DND-41 (cell line): ENCODE measurements at regions not wholly inside any gene's neighbourhood (a gene's known extent, or its start where the extent isn't known, plus 50 kb on each side); places are given as distances from the start of the nearest gene placed in this dataset.

Experiments
- ATAC-seq: fragments of 200-7000 bp; cut with Tn5 transposase; 3 replicates; pipeline ENCODE4 v1.9.1; 2021; ENCODE audit warnings: low read depth; ENCODE audit not compliant: insufficient read depth
- DNase-seq: peaks from one replicate; pipeline ENCODE4 v3.0.0-alpha.2; 2020
- H2AFZ ChIP-seq: 2 replicates; pipeline ENCODE4 v1.6.0; 2012; ENCODE audit warnings: low read depth, low read length
- H3K27ac ChIP-seq: 2 replicates; pipeline ENCODE4 v1.5.1; 2012; ENCODE audit warnings: low read length, inconsistent platforms
- H3K27me3 ChIP-seq: fragments of 200-600 bp; sonication (generic); 2 replicates; pipeline ENCODE4 v1.6.0; 2012; ENCODE audit warnings: low read length, mild to moderate bottlenecking, inconsistent platforms; ENCODE audit not compliant: insufficient read depth, poor library complexity
- H3K36me3 ChIP-seq: 2 replicates; pipeline ENCODE4 v1.5.1; 2012; ENCODE audit warnings: low read length, inconsistent platforms; ENCODE audit not compliant: insufficient read depth
- H3K4me1 ChIP-seq: 2 replicates; pipeline ENCODE4 v1.5.1; 2012; ENCODE audit warnings: mild to moderate bottlenecking, low read length; ENCODE audit not compliant: insufficient read depth
- H3K4me2 ChIP-seq: 2 replicates; pipeline ENCODE4 v1.6.0; 2012; ENCODE audit warnings: mild to moderate bottlenecking, moderate library complexity, low read length, inconsistent platforms; ENCODE audit not compliant: insufficient read depth
- H3K4me3 ChIP-seq, 2 experiments: fragments of 200-600 bp in 1 of 2; shearing (Covaris generic) in 1 of 2; 2 replicates each; pipeline ENCODE4 v1.5.1; 2012 to 2016; ENCODE audit warnings: inconsistent platforms in 2 of 2, low read length in 2 of 2, mild to moderate bottlenecking in 2 of 2, low read depth in 1 of 2, moderate library complexity in 1 of 2
- H3K79me2 ChIP-seq: 2 replicates; pipeline ENCODE4 v1.6.0; 2012; ENCODE audit warnings: low read length, inconsistent platforms; ENCODE audit not compliant: insufficient read depth
- H3K9ac ChIP-seq: 2 replicates; pipeline ENCODE4 v1.6.0; 2012; ENCODE audit warnings: low read depth, mild to moderate bottlenecking, inconsistent platforms, low read length, moderate library complexity
- H3K9me3 ChIP-seq: 2 replicates; pipeline ENCODE4 v1.5.1; 2012; ENCODE audit warnings: low read length, moderate library complexity, mild to moderate bottlenecking, inconsistent platforms; ENCODE audit not compliant: insufficient read depth, severe bottlenecking
- H4K20me1 ChIP-seq: 2 replicates; pipeline ENCODE4 v1.6.0; 2012; ENCODE audit warnings: low read length; ENCODE audit not compliant: insufficient read depth
- CTCF ChIP-seq: IDR thresholded peaks from 2 replicates; pipeline ENCODE4 v1.5.1; 2012; ENCODE audit warnings: borderline replicate concordance, low read length, moderate library complexity, mild to moderate bottlenecking; ENCODE audit not compliant: poor library complexity, severe bottlenecking; ENCODE audit errors: extremely low read depth
- EZH2 ChIP-seq: IDR thresholded peaks from 3 replicates; pipeline ENCODE4 v1.6.1; 2012; ENCODE audit warnings: borderline replicate concordance, low read depth, mild to moderate bottlenecking, moderate library complexity, low read length, inconsistent platforms; ENCODE audit not compliant: severe bottlenecking

GRCh38 chr11:23272095-23272494, 411.8 kb upstream of the CCDC179 start:
- no peak overlapping the region for H3K4me2 ChIP-seq
- no peak overlapping the region for H3K27ac ChIP-seq
- no peak overlapping the region for H2AFZ ChIP-seq
- no peaks in the 10 kb centered on the region for H4K20me1 ChIP-seq
- no peak overlapping the region for H3K4me3 ChIP-seq
- TF ChIP-seq CTCF (no peak), EZH2 (no peak)
- H3K9me3 ChIP-seq: no peaks in the 10 kb centered on the region
- no peaks in the 10 kb centered on the region for H3K27me3 ChIP-seq
- H3K9ac ChIP-seq: no peak overlapping the region
- DNase-seq (no peak), ATAC-seq (no peak)
- H3K79me2 ChIP-seq: no peaks in the 10 kb centered on the region
- H3K36me3 ChIP-seq: no peaks in the 10 kb centered on the region
- no peaks in the 10 kb centered on the region for H3K4me1 ChIP-seq

DNA sequence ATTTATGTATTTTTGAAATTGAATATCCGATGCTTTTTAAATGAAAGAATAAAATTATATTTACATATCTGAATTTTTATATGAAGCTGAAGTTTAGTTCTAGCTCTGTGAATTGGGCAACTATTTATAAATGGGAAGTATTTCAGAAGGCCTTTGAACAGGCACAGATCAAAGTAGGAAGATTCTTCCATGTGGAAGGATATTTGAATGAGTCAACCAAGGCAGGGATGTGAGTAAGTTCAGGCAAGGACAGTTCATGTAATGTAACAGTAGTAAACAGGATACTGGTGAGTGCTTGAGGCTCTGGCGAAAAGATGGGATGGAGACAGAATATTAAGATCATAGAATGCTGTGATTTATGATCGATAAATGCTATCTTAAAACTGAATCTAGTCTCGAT, 417.8 kb upstream of the CCDC179 start:
- H3K9me3 ChIP-seq: no peaks in the 10 kb centered on the region
- H2AFZ ChIP-seq: no peak overlapping the region
- no peaks in the 10 kb centered on the region for H3K4me1 ChIP-seq
- H3K27ac ChIP-seq: no peak overlapping the region
- DNase-seq (no peak), ATAC-seq (no peak)
- H3K27me3 ChIP-seq: no peaks in the 10 kb centered on the region
- H3K36me3 ChIP-seq: no peaks in the 10 kb centered on the region
- no peaks in the 10 kb centered on the region for H3K79me2 ChIP-seq
- TF ChIP-seq CTCF (no peak), EZH2 (no peak)
- no peak overlapping the region for H3K4me2 ChIP-seq
- H3K4me3 ChIP-seq: no peak overlapping the region
- H3K9ac ChIP-seq: no peak overlapping the region
- no peaks in the 10 kb centered on the region for H4K20me1 ChIP-seq

DNA sequence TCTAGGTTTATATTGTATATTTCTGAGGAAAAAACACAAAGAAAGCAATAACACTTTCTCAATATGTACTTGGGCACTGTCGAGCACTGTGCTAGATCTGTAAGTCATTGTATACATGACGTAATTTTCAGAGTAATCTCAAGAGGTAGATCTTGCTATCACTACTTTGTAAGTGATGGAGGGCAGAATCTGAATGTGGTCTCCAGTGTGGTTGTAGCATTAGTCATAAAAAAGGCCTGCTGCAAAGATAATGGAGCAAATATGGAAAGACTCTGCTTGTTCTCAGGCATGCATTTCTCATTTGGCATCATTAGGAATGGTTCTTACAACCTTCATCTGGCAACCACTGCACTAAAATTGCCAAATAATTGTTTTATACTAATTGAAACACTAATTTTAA, 419.8 kb upstream of the CCDC179 start:
- TF ChIP-seq EZH2: no peak
- Histone ChIP-seq H3K4me1 (no peaks in the 10 kb centered on the region), H4K20me1 (no peaks in the 10 kb centered on the region), H3K79me2 (no peaks in the 10 kb centered on the region), H3K27ac (no peak overlapping the region), H3K4me3 (no peak overlapping the region), H3K4me2 (no peak overlapping the region), H3K27me3 (no peaks in the 10 kb centered on the region), H2AFZ (no peak overlapping the region), H3K9me3 (no peaks in the 10 kb centered on the region), H3K9ac (no peak overlapping the region), H3K36me3 (no peaks in the 10 kb centered on the region)
- ATAC-seq: no peak
- DNase-seq: no peak

- no peak overlapping the region for H3K9ac ChIP-seq
- no peaks in the 10 kb centered on the region for H3K27me3 ChIP-seq
- H2AFZ ChIP-seq: no peak overlapping the region
- H3K4me2 ChIP-seq: no peak overlapping the region
- no peaks in the 10 kb centered on the region for H3K9me3 ChIP-seq
- H3K36me3 ChIP-seq: no peaks in the 10 kb centered on the region
- TF ChIP-seq EZH2: no peak
- no peak for TF ChIP-seq CTCF
- ATAC-seq: no peak
- H3K79me2 ChIP-seq: no peaks in the 10 kb centered on the region
- no peaks in the 10 kb centered on the region for H4K20me1 ChIP-seq
- H3K4me1 ChIP-seq: no peaks in the 10 kb centered on the region
- no peak overlapping the region for H3K27ac ChIP-seq
- no peak for DNase-seq
- no peak overlapping the region for H3K4me3 ChIP-seq
These were observed 423.4 kb upstream of the CCDC179 start for GRCh38 chr11:23283666-23284065.
